Gastrocnemius medialis (tissue), 4 donors: ENCODE measurements at regions not wholly inside any gene's neighbourhood (a gene's known extent, or its start where the extent isn't known, plus 50 kb on each side); places are given as distances from the start of the nearest gene placed in this dataset.

Experiments used
- ATAC-seq, 2 donors: fragments of 150-250 bp; one replicate each; pipeline ENCODE4 v1.9.1; 2016
- DNase-seq, 2 donors: peaks; one replicate each; pipeline ENCODE4 v3.0.0-alpha.2; 2019
- H3K27ac ChIP-seq, 4 donors: fragments of 200-600 bp; sonication (generic); 1 replicate in 1 of 4; 2 replicates in 3 of 4; pipeline ENCODE4 v1.5.1; 2016 to 2018; ENCODE audit warnings: mild to moderate bottlenecking in 2 of 4, moderate library complexity in 1 of 4
- H3K27me3 ChIP-seq, 3 donors: fragments of 200-600 bp; sonication (generic) in 2 of 3; 1 replicate in 1 of 3; 2 replicates in 2 of 3; pipeline versions ENCODE4 v1.5.1 to v1.6.0; 2016 to 2019; ENCODE audit warnings: mild to moderate bottlenecking in 1 of 3, moderate library complexity in 1 of 3
- H3K36me3 ChIP-seq, 2 donors: fragments of 200-600 bp; sonication (generic) in 1 of 2; one replicate each; pipeline ENCODE4 v1.5.1; 2017 to 2018
- H3K4me1 ChIP-seq, 2 donors: fragments of 200-600 bp; sonication (generic) in 1 of 2; one replicate each; pipeline ENCODE4 v1.5.1; 2016 to 2017; ENCODE audit warnings: mild to moderate bottlenecking in 2 of 2
- H3K4me3 ChIP-seq, 4 donors: fragments of 200-600 bp; sonication (generic) in 3 of 4; 1 replicate in 1 of 4; 2 replicates in 3 of 4; pipeline ENCODE4 v1.5.1; 2016 to 2019; ENCODE audit warnings: mild to moderate bottlenecking in 2 of 4
- H3K9me3 ChIP-seq, 3 donors: fragments of 200-600 bp; sonication (generic) in 2 of 3; 1 replicate in 1 of 3; 2 replicates in 2 of 3; pipeline ENCODE4 v1.5.1; 2016 to 2019
- CTCF ChIP-seq, 5 experiments: fragments of 450-650 bp in 3 of 5; fragments of 200-600 bp in 2 of 5; sonication (generic) in 2 of 5; IDR thresholded peaks in 4 of 5; conservative IDR thresholded peaks in 1 of 5; 1 replicate in 4 of 5; 2 replicates in 1 of 5; pipeline ENCODE4 v1.5.1; 2016 to 2019; ENCODE audit warnings: antibody characterized with exemption in 5 of 5, mild to moderate bottlenecking in 3 of 5, moderate library complexity in 3 of 5
- POLR2A ChIP-seq, 2 donors: fragments of 450-650 bp; IDR thresholded peaks; one replicate each; pipeline ENCODE4 v1.6.1; 2017; ENCODE audit warnings: antibody characterized with exemption in 2 of 2, mild to moderate bottlenecking in 2 of 2, moderate library complexity in 2 of 2
- in situ Hi-C, 4 donors: fragments of 200-750 bp; cut with MboI; loops; one replicate each; pipeline versions ENCODE4 v1.15.0 to v1.8.0; 2017; ENCODE audit warnings: low sequenced_read_pairs in 4 of 4
- intact Hi-C: fragments of 100-400 bp; cut with DNase I; formaldehyde crosslinking; loops from one replicate; pipeline ENCODE4 v1.15.1; 2023; ENCODE audit warnings: low total_unique reads

- in situ Hi-C loops: no loop called here
- ATAC-seq (no peak), DNase-seq (no peak)
- intact Hi-C loops: no loop called here
- Histone ChIP-seq H3K4me1 (no peaks in the 10 kb centered on the region), H3K27me3 (peaks cover 0 to 11% (median 5%) of the 10 kb centered on the region in 3 donors), H3K9me3 (no peaks in the 10 kb centered on the region), H3K27ac (no peak overlapping the region), H3K36me3 (no peaks in the 10 kb centered on the region), H3K4me3 (no peak overlapping the region)
- TF ChIP-seq CTCF (IDR thresholded peaks at IDR 0.05 in 4 of 5, conservative IDR thresholded peaks at IDR 0.05 in 1 of 5) (no peak), POLR2A (IDR thresholded peaks at IDR 0.05) (no peak)
These were observed 208.5 kb upstream of the RPL38 start for GRCh38 chr17:73994946-73995345.

- no peak for ATAC-seq
- H3K9me3 ChIP-seq: no peaks in the 10 kb centered on the region
- intact Hi-C loops (no loop called here), in situ Hi-C loops (no loop called here)
- no peaks in the 10 kb centered on the region for H3K36me3 ChIP-seq
- H3K27ac ChIP-seq: no peak overlapping the region
- peaks cover 0 to 13% (median 5%) of the 10 kb centered on the region in 3 donors for H3K27me3 ChIP-seq
- no peak overlapping the region for H3K4me3 ChIP-seq
- no peak for TF ChIP-seq CTCF (IDR thresholded peaks at IDR 0.05 in 4 of 5, conservative IDR thresholded peaks at IDR 0.05 in 1 of 5)
- TF ChIP-seq POLR2A (IDR thresholded peaks at IDR 0.05): no peak
- no peak for DNase-seq
- H3K4me1 ChIP-seq: no peaks in the 10 kb centered on the region
These were observed 206.4 kb upstream of the RPL38 start for GRCh38 chr17:73997059-73997458.

- in situ Hi-C loops (no loop called here), intact Hi-C loops (no loop called here)
- no peak overlapping the region for H3K4me3 ChIP-seq
- H3K27me3 ChIP-seq: peaks cover 0 to 16% (median 5%) of the 10 kb centered on the region in 3 donors
- no peak for DNase-seq
- H3K36me3 ChIP-seq: no peaks in the 10 kb centered on the region
- no peaks in the 10 kb centered on the region for H3K4me1 ChIP-seq
- no peaks in the 10 kb centered on the region for H3K9me3 ChIP-seq
- no peak overlapping the region for H3K27ac ChIP-seq
- TF ChIP-seq CTCF (IDR thresholded peaks at IDR 0.05 in 4 of 5, conservative IDR thresholded peaks at IDR 0.05 in 1 of 5) (no peak), POLR2A (IDR thresholded peaks at IDR 0.05) (no peak)
- no peak for ATAC-seq
These were observed 205.2 kb upstream of the RPL38 start for GRCh38 chr17:73998249-73998648.

- Histone ChIP-seq H3K4me3 (no peak overlapping the region), H3K9me3 (no peaks in the 10 kb centered on the region), H3K36me3 (no peaks in the 10 kb centered on the region), H3K4me1 (no peaks in the 10 kb centered on the region), H3K27me3 (peaks cover 0 to 16% (median 5%) of the 10 kb centered on the region in 3 donors), H3K27ac (no peak overlapping the region)
- TF ChIP-seq CTCF (IDR thresholded peaks at IDR 0.05 in 4 of 5, conservative IDR thresholded peaks at IDR 0.05 in 1 of 5) (peak in 3 of 5 experiments; percentile 15 to 50 (median 33)), POLR2A (IDR thresholded peaks at IDR 0.05) (no peak)
- ATAC-seq (no peak), DNase-seq (no peak)
- in situ Hi-C loops: no loop called here
- intact Hi-C loops: no loop called here
These were observed 204.5 kb upstream of the RPL38 start for GRCh38 chr17:73998653-73999645.
